GM21367 (cell line): ENCODE measurements at regions not wholly inside any gene's neighbourhood (a gene's known extent, or its start where the extent isn't known, plus 50 kb on each side); places are given as distances from the start of the nearest gene placed in this dataset.
"Not testable (repeated sequence)": the region's sequence is repeated elsewhere in the genome, so short reads cannot be mapped to it uniquely, and the experiment has no call there.

Source experiments
- ATAC-seq: cut with Tn5 transposase; IDR thresholded peaks from one replicate; pipeline ENCODE4 v1.9.1; 2021; ENCODE audit not compliant: unreplicated experiment

GRCh38 chr22:25281675-25282345 is 62.4 kb downstream of the CRYBB2 start:
- ATAC-seq: no peak

- no peak for ATAC-seq
Measured at GRCh38 chr22:25282346-25282670, 62.9 kb downstream of the CRYBB2 start.

GRCh38 chr22:25282671-25283561 is 63.5 kb downstream of the CRYBB2 start:
- ATAC-seq: no peak

- ATAC-seq: not testable (repeated sequence)
Measured at GRCh38 chr22:25288481-25288880, 69.0 kb downstream of the CRYBB2 start.

- ATAC-seq: not testable (repeated sequence)
Measured at GRCh38 chr22:25301912-25302311, 82.5 kb downstream of the CRYBB2 start.

- not testable (repeated sequence) for ATAC-seq
Measured at GRCh38 chr22:25309586-25309985, 90.1 kb downstream of the CRYBB2 start.

- ATAC-seq: not testable (repeated sequence)
Measured at GRCh38 chr22:25311924-25312323, 92.5 kb downstream of the CRYBB2 start.

GRCh38 chr22:25318081-25318823 is 98.8 kb downstream of the CRYBB2 start:
- no peak for ATAC-seq

GRCh38 chr22:25327018-25327755 is 107.7 kb downstream of the CRYBB2 start:
- ATAC-seq: no peak

GRCh38 chr22:25331050-25331449 is 111.6 kb downstream of the CRYBB2 start:
- ATAC-seq: no peak

GRCh38 chr22:25331911-25332310 is 112.5 kb downstream of the CRYBB2 start:
- not testable (repeated sequence) for ATAC-seq

- ATAC-seq: no peak
Measured at GRCh38 chr22:25332386-25332785, 112.9 kb downstream of the CRYBB2 start.

- ATAC-seq: no peak
Measured at GRCh38 chr22:25334162-25334490, 114.7 kb downstream of the CRYBB2 start.

- not testable (repeated sequence) for ATAC-seq
Measured at GRCh38 chr22:25334631-25335030, 115.2 kb downstream of the CRYBB2 start.

GRCh38 chr22:25335276-25335675 is 115.8 kb downstream of the CRYBB2 start:
- ATAC-seq: not testable (repeated sequence)

GRCh38 chr22:25340536-25340935 is 121.1 kb downstream of the CRYBB2 start:
- ATAC-seq: not testable (repeated sequence)

- not testable (repeated sequence) for ATAC-seq
Measured at GRCh38 chr22:25344366-25344765, 124.9 kb downstream of the CRYBB2 start.

GRCh38 chr22:25346859-25347751 is 127.7 kb downstream of the CRYBB2 start:
- ATAC-seq: no peak

- no peak for ATAC-seq
Measured at GRCh38 chr22:25347752-25348102, 128.3 kb downstream of the CRYBB2 start.

GRCh38 chr22:25348391-25348790 is 129.0 kb downstream of the CRYBB2 start:
- ATAC-seq: no peak
